Heart right ventricle (tissue), 16 donors: ENCODE measurements at regions not wholly inside any gene's neighbourhood (a gene's known extent, or its start where the extent isn't known, plus 50 kb on each side); places are given as distances from the start of the nearest gene placed in this dataset.

ENCODE experiments used
- ATAC-seq, 8 donors: fragments of 200-7000 bp; cut with Tn5 transposase; one replicate each; pipeline ENCODE4 v1.9.1; 2020; ENCODE audit warnings: mild to moderate bottlenecking in 8 of 8, moderate library complexity in 8 of 8, moderate number of reproducible peaks in 1 of 8
- DNase-seq, 2 donors: peaks; one replicate each; pipeline ENCODE4 v3.0.0-alpha.2; 2020
- H3K27ac ChIP-seq, 10 donors: fragments of 200-600 bp; sonication (generic) in 2 of 10; one replicate each; pipeline versions ENCODE4 v1.5.0 to v1.8.0; 2020 to 2022; ENCODE audit warnings: mild to moderate bottlenecking in 3 of 10
- H3K27me3 ChIP-seq, 7 donors: fragments of 200-600 bp; one replicate each; pipeline ENCODE4 v1.8.0; 2021 to 2022; ENCODE audit warnings: mild to moderate bottlenecking in 2 of 7
- H3K36me3 ChIP-seq, 9 donors: fragments of 200-600 bp; sonication (generic) in 1 of 9; one replicate each; pipeline versions ENCODE4 v1.5.0 to v1.8.0; 2020 to 2022; ENCODE audit warnings: mild to moderate bottlenecking in 2 of 9
- H3K4me1 ChIP-seq, 9 donors: fragments of 200-600 bp; sonication (generic) in 1 of 9; one replicate each; pipeline versions ENCODE4 v1.5.0 to v1.8.0; 2020 to 2022; ENCODE audit warnings: mild to moderate bottlenecking in 4 of 9
- H3K4me3 ChIP-seq, 10 donors: fragments of 200-600 bp; sonication (generic) in 2 of 10; one replicate each; pipeline versions ENCODE4 v1.5.0 to v1.8.0; 2020 to 2022; ENCODE audit warnings: mild to moderate bottlenecking in 7 of 10, moderate library complexity in 2 of 10
- H3K9me3 ChIP-seq, 11 donors: fragments of 200-600 bp in 10 of 11; sonication (generic) in 2 of 11; one replicate each; pipeline versions ENCODE4 v1.5.0 to v1.8.0; 2013 to 2022; ENCODE audit warnings: mild to moderate bottlenecking in 2 of 11, control low read depth in 1 of 11, moderate library complexity in 1 of 11
- CTCF ChIP-seq, 9 donors: fragments of 200-600 bp; sonication (generic) in 2 of 9; IDR thresholded peaks; one replicate each; pipeline versions ENCODE4 v1.5.0 to v1.8.0; 2021 to 2022; ENCODE audit warnings: antibody characterized with exemption in 9 of 9, mild to moderate bottlenecking in 5 of 9, moderate library complexity in 1 of 9
- WGBS, 2 donors: extraction: QIAGEN DNeasy Blood & Tissue Kit; methylation state at CpG; one replicate each; pipeline ENCODE4 v1.1.7; 2013; ENCODE audit warnings: inconsistent platforms in 1 of 2; 5-methylcytosine and 5-hydroxymethylcytosine counted together
- intact Hi-C, 10 donors: fragments of 100-400 bp; cut with DNase I; formaldehyde crosslinking; loops; one replicate each; pipeline versions ENCODE4 v1.11.1 to v1.14.2; 2022
- donor health status: Arrhythmogenic right ventricular cardiomyopathy.
- donor health status: ischemic (EF 13 %, LVEDD 7.1; RV severe dilation, severe dysfunction).
- donor health status: healthy with polysubstance abuse.
- donor health status: DM: no; HTN: yes; CAD: no.
- donor health status: DM: no; HTN: no; CAD: no.
- donor health status: ischemic (EF 25% LVEDD 6.9; RV normal size, moderate dysfunction).
- donor health status: ischemic (EF 25% LVEDD 5.7; RV mildly dilated, moderate dysfunction).
- donor health status: healthy.
- donor health status: DM: yes; HTN: yes; CAD: no.
- donor health status: Ischemic cardiomyopathy.
- donor health status: ischemic (EF 35%, LVEDD 5.7; RV mildly dilated, moderate dysfunction).
- donor health status: nonischemic (EF 11% LVEDD 7.7; RV severe dilation, severe dysfunction).
- donor health status: DM: yes; HTN: yes; CAD: no.
- donor health status: PGD.
- donor health status: ischemic (EF 29% LVEDD 5.4; RV normal size, mild dysfunction).
- donor health status: nonischemic (EF 23%, LVEDD 6.1; RV moderate dilation, normal function).

- no peak overlapping the region for H3K27ac ChIP-seq
- WGBS, 2 donors = 63 to 66% methylated on average over 7 of the region's 7 CpGs
- H3K4me1 ChIP-seq = no peaks in the 10 kb centered on the region
- no peak overlapping the region for H3K4me3 ChIP-seq
- intact Hi-C loops = no loop called here
- no peaks in the 10 kb centered on the region for H3K36me3 ChIP-seq
- no peaks in the 10 kb centered on the region for H3K9me3 ChIP-seq
- TF ChIP-seq CTCF (IDR thresholded peaks at IDR 0.05) = no peak
- peaks cover 0 to 8% (median 0%) of the 10 kb centered on the region in 7 donors for H3K27me3 ChIP-seq
- DNase-seq (no peak), ATAC-seq (no peak)
These were observed 158.0 kb downstream of the SH2D1A start for GRCh38 chrX:124504111-124504983.

GRCh38 chrX:124506066-124506465 lies 159.7 kb downstream of the SH2D1A start:
- H3K27me3 ChIP-seq = peaks cover 0 to 8% (median 0%) of the 10 kb centered on the region in 7 donors
- no peaks in the 10 kb centered on the region for H3K9me3 ChIP-seq
- no peak for DNase-seq
- 70 to 77% methylated on average over 3 of the region's 3 CpGs for WGBS, 2 donors
- H3K27ac ChIP-seq = no peak overlapping the region
- no peak for TF ChIP-seq CTCF (IDR thresholded peaks at IDR 0.05)
- ATAC-seq = no peak
- intact Hi-C loops = no loop called here
- no peak overlapping the region for H3K4me3 ChIP-seq
- no peaks in the 10 kb centered on the region for H3K4me1 ChIP-seq
- no peaks in the 10 kb centered on the region for H3K36me3 ChIP-seq

- Histone ChIP-seq H3K4me3 (no peak overlapping the region), H3K27me3 (no peaks in the 10 kb centered on the region), H3K27ac (no peak overlapping the region), H3K36me3 (no peaks in the 10 kb centered on the region), H3K9me3 (no peaks in the 10 kb centered on the region), H3K4me1 (no peaks in the 10 kb centered on the region)
- 55 to 69% methylated on average over 2 of the region's 2 CpGs for whole genome bisulfite sequencing, 2 donors
- no peak for DNase-seq
- no peak for TF ChIP-seq CTCF (IDR thresholded peaks at IDR 0.05)
- intact Hi-C loops = no loop called here
- no peak for ATAC-seq
These were observed 160.9 kb downstream of the SH2D1A start for GRCh38 chrX:124507246-124507645.

- Histone ChIP-seq H3K36me3 (no peaks in the 10 kb centered on the region), H3K4me3 (no peak overlapping the region), H3K27me3 (no peaks in the 10 kb centered on the region), H3K9me3 (peaks cover 0 to 9% (median 0%) of the 10 kb centered on the region in 11 donors), H3K27ac (no peak overlapping the region), H3K4me1 (no peaks in the 10 kb centered on the region)
- no peak for ATAC-seq
- no peak for DNase-seq
- WGBS, 2 donors = 93 to 94% methylated on average over 1 of the region's 1 CpG
- no peak for TF ChIP-seq CTCF (IDR thresholded peaks at IDR 0.05)
- intact Hi-C loops = no loop called here
These were observed 172.5 kb downstream of the SH2D1A start for GRCh38 chrX:124518885-124519284.
